ENCODE measurements at regions not wholly inside any gene's neighbourhood (a gene's known extent, or its start where the extent isn't known, plus 50 kb on each side); places are given as distances from the start of the nearest gene placed in this dataset.

GRCh38 chr13:107846642-107847041 is 368.7 kb downstream of the LIG4 start:
- Histone ChIP-seq H3K36me3 (ENCODE audit: control insufficient read depth in 4 of 4, insufficient read depth in 4 of 4, low read length in 4 of 4) (no peaks in the 10 kb centered on the region), H3K27ac (ENCODE audit: low read depth in 1 of 2, low read length in 1 of 2) (no peak overlapping the region), H3K4me1 (ENCODE audit: control insufficient read depth in 5 of 5, insufficient read depth in 5 of 5, low read length in 5 of 5) (peaks cover 0 to 40% (median 0%) of the 10 kb centered on the region in 5 donors), H3K9me3 (ENCODE audit: control insufficient read depth in 4 of 4, insufficient read depth in 3 of 4, low read length in 3 of 4) (no peaks in the 10 kb centered on the region), H3K4me3 (no peak overlapping the region), H3K9ac (ENCODE audit: insufficient read depth in 1 of 2, low read length in 2 of 2) (no peak overlapping the region), H3K27me3 (ENCODE audit: control insufficient read depth in 3 of 3, insufficient read depth in 3 of 3, low read length in 2 of 3) (no peaks in the 10 kb centered on the region)
- ATAC-seq (ENCODE audit: insufficient read depth, low FRiP score) (no peak), DNase-seq (no peak)
- no peak for TF ChIP-seq CTCF (IDR thresholded peaks at IDR 0.05; ENCODE audit: control extremely low read depth, extremely low read depth)
- 78 to 79% methylated on average over 1 of the region's 1 CpG for WGBS, 2 donors

GRCh38 chr13:107845911-107846310 is 369.4 kb downstream of the LIG4 start:
- no peaks in the 10 kb centered on the region for H3K9me3 ChIP-seq (ENCODE audit: control insufficient read depth in 4 of 4, insufficient read depth in 3 of 4, low read length in 3 of 4)
- no peak for ATAC-seq (ENCODE audit: insufficient read depth, low FRiP score)
- no peak overlapping the region for H3K4me3 ChIP-seq
- H3K27me3 ChIP-seq (ENCODE audit: control insufficient read depth in 3 of 3, insufficient read depth in 3 of 3, low read length in 2 of 3), result no peaks in the 10 kb centered on the region
- no peak overlapping the region for H3K27ac ChIP-seq (ENCODE audit: low read depth in 1 of 2, low read length in 1 of 2)
- DNase-seq, result no peak
- H3K4me1 ChIP-seq (ENCODE audit: control insufficient read depth in 5 of 5, insufficient read depth in 5 of 5, low read length in 5 of 5), result peaks cover 0 to 40% (median 0%) of the 10 kb centered on the region in 5 donors
- 84 to 86% methylated on average over 3 of the region's 3 CpGs for WGBS, 2 donors
- H3K9ac ChIP-seq (ENCODE audit: insufficient read depth in 1 of 2, low read length in 2 of 2), result no peak overlapping the region
- no peak for TF ChIP-seq CTCF (IDR thresholded peaks at IDR 0.05; ENCODE audit: control extremely low read depth, extremely low read depth)
- no peaks in the 10 kb centered on the region for H3K36me3 ChIP-seq (ENCODE audit: control insufficient read depth in 4 of 4, insufficient read depth in 4 of 4, low read length in 4 of 4)

- Histone ChIP-seq H3K9ac (ENCODE audit: insufficient read depth in 1 of 2, low read length in 2 of 2) (no peak overlapping the region), H3K9me3 (ENCODE audit: control insufficient read depth in 4 of 4, insufficient read depth in 3 of 4, low read length in 3 of 4) (no peaks in the 10 kb centered on the region), H3K36me3 (ENCODE audit: control insufficient read depth in 4 of 4, insufficient read depth in 4 of 4, low read length in 4 of 4) (no peaks in the 10 kb centered on the region), H3K4me3 (no peak overlapping the region), H3K27me3 (ENCODE audit: control insufficient read depth in 3 of 3, insufficient read depth in 3 of 3, low read length in 2 of 3) (no peaks in the 10 kb centered on the region), H3K4me1 (ENCODE audit: control insufficient read depth in 5 of 5, insufficient read depth in 5 of 5, low read length in 5 of 5) (peaks cover 0 to 40% (median 0%) of the 10 kb centered on the region in 5 donors), H3K27ac (ENCODE audit: low read depth in 1 of 2, low read length in 1 of 2) (no peak overlapping the region)
- TF ChIP-seq CTCF (IDR thresholded peaks at IDR 0.05; ENCODE audit: control extremely low read depth, extremely low read depth), result no peak
- WGBS, 2 donors, result 70 to 79% methylated on average over 3 of the region's 3 CpGs
- ATAC-seq (ENCODE audit: insufficient read depth, low FRiP score) (no peak), DNase-seq (peak in 2 of 3 donors; percentile 75 to 88)
These were observed 371.7 kb downstream of the LIG4 start for GRCh38 chr13:107843681-107844080.

- peaks cover 0 to 39% (median 0%) of the 10 kb centered on the region in 5 donors for H3K4me1 ChIP-seq (ENCODE audit: control insufficient read depth in 5 of 5, insufficient read depth in 5 of 5, low read length in 5 of 5)
- ATAC-seq (ENCODE audit: insufficient read depth, low FRiP score) (no peak), DNase-seq (no peak)
- H3K9me3 ChIP-seq (ENCODE audit: control insufficient read depth in 4 of 4, insufficient read depth in 3 of 4, low read length in 3 of 4), result no peaks in the 10 kb centered on the region
- H3K36me3 ChIP-seq (ENCODE audit: control insufficient read depth in 4 of 4, insufficient read depth in 4 of 4, low read length in 4 of 4), result no peaks in the 10 kb centered on the region
- no peak overlapping the region for H3K27ac ChIP-seq (ENCODE audit: low read depth in 1 of 2, low read length in 1 of 2)
- H3K27me3 ChIP-seq (ENCODE audit: control insufficient read depth in 3 of 3, insufficient read depth in 3 of 3, low read length in 2 of 3), result no peaks in the 10 kb centered on the region
- no peak overlapping the region for H3K9ac ChIP-seq (ENCODE audit: insufficient read depth in 1 of 2, low read length in 2 of 2)
- no peak overlapping the region for H3K4me3 ChIP-seq
- no peak for TF ChIP-seq CTCF (IDR thresholded peaks at IDR 0.05; ENCODE audit: control extremely low read depth, extremely low read depth)
- 67 to 77% methylated on average over 4 of the region's 4 CpGs for WGBS, 2 donors
These were observed 372.1 kb downstream of the LIG4 start for GRCh38 chr13:107843281-107843680.

Data from lung (tissue), 11 donors.